ENCODE measurements at regions not wholly inside any gene's neighbourhood (a gene's known extent, or its start where the extent isn't known, plus 50 kb on each side); places are given as distances from the start of the nearest gene placed in this dataset.
A peak's percentile ranks its signal among the peaks of the same experiment; 100 is the strongest.

- Histone ChIP-seq H3K4me1 (ENCODE audit: low read length) (no peaks in the 10 kb centered on the region), H3K4me2 (ENCODE audit: low read depth, low read length) (no peak overlapping the region), H2AFZ (ENCODE audit: low read length) (no peak overlapping the region), H3K27me3 (replicated peaks; ENCODE audit: insufficient read depth, low read length) (no peaks in the 10 kb centered on the region), H3K4me3 (ENCODE audit: low read length) (no peak overlapping the region), H3K9me2 (replicated peaks; ENCODE audit: insufficient read depth, low read length) (no peaks in the 10 kb centered on the region), H3K36me3 (replicated peaks; ENCODE audit: insufficient read depth, low read length) (no peaks in the 10 kb centered on the region), H4K20me1 (ENCODE audit: insufficient read depth, low read length) (no peaks in the 10 kb centered on the region), H3K27ac (ENCODE audit: low read length) (no peak overlapping the region), H3K79me2 (ENCODE audit: low read length) (no peaks in the 10 kb centered on the region), H3K9ac (ENCODE audit: low read length) (no peak overlapping the region), H3F3A (ENCODE audit: insufficient read depth, low read length) (no peaks in the 10 kb centered on the region), H3K9me3 (replicated peaks; ENCODE audit: insufficient read depth, low read length) (no peaks in the 10 kb centered on the region)
- no peak for DNase-seq
- TF ChIP-seq, protein P1, sequence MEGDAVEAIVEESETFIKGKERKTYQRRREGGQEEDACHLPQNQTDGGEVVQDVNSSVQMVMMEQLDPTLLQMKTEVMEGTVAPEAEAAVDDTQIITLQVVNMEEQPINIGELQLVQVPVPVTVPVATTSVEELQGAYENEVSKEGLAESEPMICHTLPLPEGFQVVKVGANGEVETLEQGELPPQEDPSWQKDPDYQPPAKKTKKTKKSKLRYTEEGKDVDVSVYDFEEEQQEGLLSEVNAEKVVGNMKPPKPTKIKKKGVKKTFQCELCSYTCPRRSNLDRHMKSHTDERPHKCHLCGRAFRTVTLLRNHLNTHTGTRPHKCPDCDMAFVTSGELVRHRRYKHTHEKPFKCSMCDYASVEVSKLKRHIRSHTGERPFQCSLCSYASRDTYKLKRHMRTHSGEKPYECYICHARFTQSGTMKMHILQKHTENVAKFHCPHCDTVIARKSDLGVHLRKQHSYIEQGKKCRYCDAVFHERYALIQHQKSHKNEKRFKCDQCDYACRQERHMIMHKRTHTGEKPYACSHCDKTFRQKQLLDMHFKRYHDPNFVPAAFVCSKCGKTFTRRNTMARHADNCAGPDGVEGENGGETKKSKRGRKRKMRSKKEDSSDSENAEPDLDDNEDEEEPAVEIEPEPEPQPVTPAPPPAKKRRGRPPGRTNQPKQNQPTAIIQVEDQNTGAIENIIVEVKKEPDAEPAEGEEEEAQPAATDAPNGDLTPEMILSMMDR (IDR thresholded peaks at IDR 0.05; ENCODE audit: low read length): no peak
- TF ChIP-seq EZH2 (optimal IDR thresholded peaks at IDR 0.05; ENCODE audit: low read depth, low read length) (no peak), EZH2phosphoT487 (IDR thresholded peaks at IDR 0.05; ENCODE audit: low read length) (no peak)
These were observed 375.2 kb downstream of the TRIB2 start for GRCh38 chr2:13091861-13092378.

- H3K36me3 ChIP-seq (replicated peaks; ENCODE audit: insufficient read depth, low read length): no peaks in the 10 kb centered on the region
- DNase-seq: no peak
- H3K4me1 ChIP-seq (ENCODE audit: low read length): no peaks in the 10 kb centered on the region
- H3K9me3 ChIP-seq (replicated peaks; ENCODE audit: insufficient read depth, low read length): no peaks in the 10 kb centered on the region
- no peak overlapping the region for H3K9ac ChIP-seq (ENCODE audit: low read length)
- no peaks in the 10 kb centered on the region for H3K9me2 ChIP-seq (replicated peaks; ENCODE audit: insufficient read depth, low read length)
- H3F3A ChIP-seq (ENCODE audit: insufficient read depth, low read length): no peaks in the 10 kb centered on the region
- no peaks in the 10 kb centered on the region for H3K27me3 ChIP-seq (replicated peaks; ENCODE audit: insufficient read depth, low read length)
- H2AFZ ChIP-seq (ENCODE audit: low read length): no peak overlapping the region
- H3K4me2 ChIP-seq (ENCODE audit: low read depth, low read length): no peak overlapping the region
- no peaks in the 10 kb centered on the region for H3K79me2 ChIP-seq (ENCODE audit: low read length)
- H3K4me3 ChIP-seq (ENCODE audit: low read length): no peak overlapping the region
- H4K20me1 ChIP-seq (ENCODE audit: insufficient read depth, low read length): no peaks in the 10 kb centered on the region
- TF ChIP-seq EZH2phosphoT487 (IDR thresholded peaks at IDR 0.05; ENCODE audit: low read length) (no peak), EZH2 (optimal IDR thresholded peaks at IDR 0.05; ENCODE audit: low read depth, low read length) (no peak)
- TF ChIP-seq, protein P1 (IDR thresholded peaks at IDR 0.05; ENCODE audit: low read length): no peak
- H3K27ac ChIP-seq (ENCODE audit: low read length): no peak overlapping the region
These were observed 376.8 kb downstream of the TRIB2 start for GRCh38 chr2:13093416-13093991.

GRCh38 chr2:13102397-13103063 is 385.8 kb downstream of the TRIB2 start:
- H3K27me3 ChIP-seq (replicated peaks; ENCODE audit: insufficient read depth, low read length): no peaks in the 10 kb centered on the region
- peak; percentile 68 for DNase-seq
- no peaks in the 10 kb centered on the region for H3K79me2 ChIP-seq (ENCODE audit: low read length)
- no peaks in the 10 kb centered on the region for H3K36me3 ChIP-seq (replicated peaks; ENCODE audit: insufficient read depth, low read length)
- peak overlapping the region; percentile 76; the same call in 1 of the 2 replicates for H3K27ac ChIP-seq (ENCODE audit: low read length)
- H3F3A ChIP-seq (ENCODE audit: insufficient read depth, low read length): peaks cover 13% of the 10 kb centered on the region; the same call in 1 of the 2 replicates
- no peaks in the 10 kb centered on the region for H3K9me3 ChIP-seq (replicated peaks; ENCODE audit: insufficient read depth, low read length)
- H2AFZ ChIP-seq (ENCODE audit: low read length): peak overlapping the region; percentile 68
- H3K4me2 ChIP-seq (ENCODE audit: low read depth, low read length): peak overlapping the region; percentile 55
- H4K20me1 ChIP-seq (ENCODE audit: insufficient read depth, low read length): no peaks in the 10 kb centered on the region
- H3K9ac ChIP-seq (ENCODE audit: low read length): peak overlapping the region; percentile 17; the same call in 1 of the 2 replicates
- no peaks in the 10 kb centered on the region for H3K9me2 ChIP-seq (replicated peaks; ENCODE audit: insufficient read depth, low read length)
- no peak overlapping the region; the same call in 1 of the 2 replicates for H3K4me3 ChIP-seq (ENCODE audit: low read length)
- H3K4me1 ChIP-seq (ENCODE audit: low read length): peaks cover 19% of the 10 kb centered on the region
- TF ChIP-seq EZH2phosphoT487 (IDR thresholded peaks at IDR 0.05; ENCODE audit: low read length) (no peak), EZH2 (optimal IDR thresholded peaks at IDR 0.05; ENCODE audit: low read depth, low read length) (no peak)
- TF ChIP-seq, protein P1 (IDR thresholded peaks at IDR 0.05; ENCODE audit: low read length): no peak
